ENCODE measurements at regions not wholly inside any gene's neighbourhood (a gene's known extent, or its start where the extent isn't known, plus 50 kb on each side); places are given as distances from the start of the nearest gene placed in this dataset.

DNA sequence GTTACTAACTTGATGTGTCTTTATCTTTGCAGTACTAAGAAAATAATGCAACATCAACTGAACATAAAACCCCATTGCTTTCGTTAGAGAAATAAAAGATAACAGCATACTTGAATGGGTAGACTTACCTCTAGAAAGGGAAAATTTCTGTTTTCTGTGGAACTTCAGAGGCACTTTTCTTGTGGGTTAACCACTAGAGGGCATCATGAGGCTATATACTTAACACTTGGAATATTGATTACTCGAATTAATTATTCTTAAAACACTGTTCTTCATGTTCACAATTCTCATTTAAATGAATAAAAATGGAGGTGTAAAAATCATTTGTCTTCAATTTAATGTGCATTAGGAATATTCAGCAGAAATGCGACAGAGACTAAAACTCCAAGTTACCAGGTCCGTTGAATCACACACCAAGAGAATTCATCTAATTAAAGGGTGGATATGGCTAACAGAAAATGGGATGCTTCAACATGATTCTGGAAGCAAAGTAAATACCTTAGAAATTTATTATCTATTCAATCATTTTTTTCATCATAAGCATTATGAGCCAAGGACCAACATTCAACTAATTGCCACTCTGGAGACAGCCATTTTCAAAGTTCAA lies 330.8 kb upstream of the PREP start:
- TF ChIP-seq POLR2A (IDR thresholded peaks at IDR 0.05; ENCODE audit: low read depth, low read length) (no peak), TAF1 (IDR thresholded peaks at IDR 0.05; ENCODE audit: low read depth, low read length) (no peak), PAX5 (IDR thresholded peaks at IDR 0.05; ENCODE audit: insufficient read depth, low read length, severe bottlenecking) (no peak)

Data from GM12891 (cell line).